OCI-LY1 (cell line): ENCODE measurements at regions not wholly inside any gene's neighbourhood (a gene's known extent, or its start where the extent isn't known, plus 50 kb on each side); places are given as distances from the start of the nearest gene placed in this dataset.

Experiments
- H2AFZ ChIP-seq: fragments of 200-600 bp; sonication (generic), shearing (Covaris generic); 2 replicates; pipeline ENCODE4 v1.6.0; 2014; ENCODE audit warnings: antibody characterized with exemption, mild to moderate bottlenecking, low read length
- H3F3A ChIP-seq: fragments of 200-600 bp; sonication (generic), shearing (Covaris generic); 2 replicates; pipeline ENCODE4 v1.6.0; 2014; ENCODE audit warnings: mild to moderate bottlenecking, antibody characterized with exemption, low read length, moderate library complexity; ENCODE audit not compliant: insufficient read depth
- H3K27ac ChIP-seq: fragments of 200-600 bp; sonication (generic); 2 replicates; pipeline ENCODE4 v1.5.1; 2014; ENCODE audit warnings: low read length, mixed run types, mild to moderate bottlenecking, low read depth; ENCODE audit not compliant: poor library complexity, severe bottlenecking
- H3K27me3 ChIP-seq: fragments of 200-600 bp; sonication (generic); 2 replicates; pipeline ENCODE4 v1.6.0; 2014; ENCODE audit warnings: antibody characterized with exemption, mild to moderate bottlenecking, low read length, moderate library complexity; ENCODE audit not compliant: insufficient read depth
- H3K36me3 ChIP-seq: fragments of 200-600 bp; sonication (generic); 2 replicates; pipeline ENCODE4 v1.6.1; 2014; ENCODE audit warnings: mild to moderate bottlenecking, antibody characterized with exemption, low read length, moderate library complexity, mixed read lengths; ENCODE audit not compliant: insufficient read depth
- H3K4me1 ChIP-seq: fragments of 200-600 bp; sonication (generic); 2 replicates; pipeline ENCODE4 v1.5.1; 2014; ENCODE audit warnings: mild to moderate bottlenecking, low read length, moderate library complexity; ENCODE audit not compliant: insufficient read depth, severe bottlenecking
- H3K4me2 ChIP-seq: fragments of 200-600 bp; sonication (generic), shearing (Covaris generic); 2 replicates; pipeline ENCODE4 v1.6.1; 2014; ENCODE audit warnings: low read length
- H3K4me3 ChIP-seq: fragments of 200-600 bp; sonication (generic); 2 replicates; pipeline ENCODE4 v1.5.1; 2014; ENCODE audit warnings: low read length, low read depth, mild to moderate bottlenecking, mixed read lengths; ENCODE audit not compliant: poor library complexity, severe bottlenecking
- H3K79me2 ChIP-seq: fragments of 200-600 bp; shearing (Covaris generic); 2 replicates; pipeline ENCODE4 v1.6.1; 2016; ENCODE audit warnings: mixed run types, low read length, mixed read lengths; ENCODE audit not compliant: insufficient read depth
- H3K9ac ChIP-seq: fragments of 200-600 bp; sonication (generic), shearing (Covaris generic); 2 replicates; pipeline ENCODE4 v1.6.1; 2014; ENCODE audit warnings: mild to moderate bottlenecking, low read length, mixed read lengths
- H3K9me2 ChIP-seq: fragments of 200-600 bp; sonication (generic), shearing (Covaris generic); 2 replicates; pipeline ENCODE4 v1.6.1; 2014; ENCODE audit warnings: low read depth, mild to moderate bottlenecking, low read length, mixed read lengths
- H3K9me3 ChIP-seq: fragments of 200-600 bp; shearing (Covaris generic); 2 replicates; pipeline ENCODE4 v1.6.1; 2014; ENCODE audit warnings: low read length, mixed read lengths
- H4K20me1 ChIP-seq: fragments of 200-600 bp; sonication (generic), shearing (Covaris generic); 2 replicates; pipeline ENCODE4 v1.6.0; 2016; ENCODE audit warnings: mild to moderate bottlenecking, low read length; ENCODE audit not compliant: insufficient read depth
- CTCF ChIP-seq: fragments of 200-600 bp; sonication (generic), shearing (Covaris generic); IDR thresholded peaks from 2 replicates; pipeline ENCODE4 v1.5.1; 2017; ENCODE audit warnings: mild to moderate bottlenecking, antibody characterized with exemption, low read length, moderate library complexity, mixed read lengths
- EZH2 ChIP-seq: fragments of 200-600 bp; sonication (generic), shearing (Covaris generic); IDR thresholded peaks from 2 replicates; pipeline ENCODE4 v1.8.0; 2017; ENCODE audit warnings: borderline replicate concordance, mixed run types, mild to moderate bottlenecking, antibody characterized with exemption, low read length, moderate library complexity, mixed read lengths

GRCh38 chr2:190765386-190766173 lies 115.0 kb upstream of the GLS start:
- no peak overlapping the region for H2AFZ ChIP-seq
- no peaks in the 10 kb centered on the region for H3K36me3 ChIP-seq
- no peaks in the 10 kb centered on the region for H3K9me3 ChIP-seq
- H3K9ac ChIP-seq, result no peak overlapping the region
- TF ChIP-seq EZH2, result no peak
- no peak for TF ChIP-seq CTCF
- no peaks in the 10 kb centered on the region for H3K27me3 ChIP-seq
- no peaks in the 10 kb centered on the region for H3K4me1 ChIP-seq
- no peaks in the 10 kb centered on the region for H3K9me2 ChIP-seq
- H3K4me2 ChIP-seq, result no peak overlapping the region
- no peak overlapping the region for H3K4me3 ChIP-seq
- H4K20me1 ChIP-seq, result no peaks in the 10 kb centered on the region
- H3F3A ChIP-seq, result no peaks in the 10 kb centered on the region
- H3K79me2 ChIP-seq, result no peaks in the 10 kb centered on the region
- no peak overlapping the region for H3K27ac ChIP-seq

GRCh38 chr2:190766174-190766572 lies 114.4 kb upstream of the GLS start:
- no peaks in the 10 kb centered on the region for H3K27me3 ChIP-seq
- no peaks in the 10 kb centered on the region for H3K9me2 ChIP-seq
- no peaks in the 10 kb centered on the region for H3K9me3 ChIP-seq
- no peak overlapping the region for H3K4me2 ChIP-seq
- H3K4me3 ChIP-seq, result no peak overlapping the region
- H3K79me2 ChIP-seq, result no peaks in the 10 kb centered on the region
- H3K27ac ChIP-seq, result no peak overlapping the region
- no peaks in the 10 kb centered on the region for H3K4me1 ChIP-seq
- H3K36me3 ChIP-seq, result no peaks in the 10 kb centered on the region
- no peaks in the 10 kb centered on the region for H3F3A ChIP-seq
- no peak overlapping the region for H2AFZ ChIP-seq
- no peak overlapping the region for H3K9ac ChIP-seq
- no peaks in the 10 kb centered on the region for H4K20me1 ChIP-seq
- TF ChIP-seq EZH2 (no peak), CTCF (no peak)

- Histone ChIP-seq H3K9me3 (no peaks in the 10 kb centered on the region), H3F3A (no peaks in the 10 kb centered on the region), H3K79me2 (no peaks in the 10 kb centered on the region), H3K4me1 (no peaks in the 10 kb centered on the region), H3K27me3 (no peaks in the 10 kb centered on the region), H3K4me3 (no peak overlapping the region), H3K36me3 (no peaks in the 10 kb centered on the region), H4K20me1 (no peaks in the 10 kb centered on the region), H3K9ac (no peak overlapping the region), H3K9me2 (no peaks in the 10 kb centered on the region), H3K27ac (no peak overlapping the region), H3K4me2 (no peak overlapping the region), H2AFZ (no peak overlapping the region)
- no peak for TF ChIP-seq EZH2
- no peak for TF ChIP-seq CTCF
Measured at GRCh38 chr2:190766595-190766994, 114.0 kb upstream of the GLS start.
